Mesodermal cell (in vitro differentiated cells): ENCODE measurements at regions not wholly inside any gene's neighbourhood (a gene's known extent, or its start where the extent isn't known, plus 50 kb on each side); places are given as distances from the start of the nearest gene placed in this dataset.
"Not testable (repeated sequence)": the region's sequence is repeated elsewhere in the genome, so short reads cannot be mapped to it uniquely, and the experiment has no call there.

ENCODE experiments used
- H3K27ac ChIP-seq: 2 replicates; pipeline ENCODE4 v1.7.0; 2013; ENCODE audit warnings: mild to moderate bottlenecking, low read depth, low read length, moderate library complexity; ENCODE audit not compliant: severe bottlenecking
- H3K36me3 ChIP-seq: 2 replicates; pipeline ENCODE4 v1.7.1; 2013; ENCODE audit warnings: mild to moderate bottlenecking, low read length, moderate library complexity; ENCODE audit not compliant: control insufficient read depth, insufficient read depth
- H3K4me1 ChIP-seq: one replicate; pipeline ENCODE4 v1.7.1; 2013; ENCODE audit warnings: mild to moderate bottlenecking, low read length; ENCODE audit not compliant: insufficient read depth, control insufficient read depth, poor library complexity, severe bottlenecking
- H3K4me3 ChIP-seq: 2 replicates; pipeline ENCODE4 v1.7.0; 2013; ENCODE audit warnings: low read length, control low read depth, mild to moderate bottlenecking; ENCODE audit not compliant: insufficient read depth, poor library complexity, severe bottlenecking; ENCODE audit errors: extremely low read depth
- H3K9me3 ChIP-seq: 2 replicates; pipeline ENCODE4 v1.7.1; 2013; ENCODE audit warnings: mild to moderate bottlenecking, low read length, moderate library complexity; ENCODE audit not compliant: control insufficient read depth
- WGBS, 2 experiments: methylation state at CpG; one replicate each; pipeline ENCODE4 v1.1.5; 2013; ENCODE audit warnings: missing lambda C conversion rate in 2 of 2; ENCODE audit not compliant: insufficient coverage in 2 of 2; 5-methylcytosine and 5-hydroxymethylcytosine counted together

DNA sequence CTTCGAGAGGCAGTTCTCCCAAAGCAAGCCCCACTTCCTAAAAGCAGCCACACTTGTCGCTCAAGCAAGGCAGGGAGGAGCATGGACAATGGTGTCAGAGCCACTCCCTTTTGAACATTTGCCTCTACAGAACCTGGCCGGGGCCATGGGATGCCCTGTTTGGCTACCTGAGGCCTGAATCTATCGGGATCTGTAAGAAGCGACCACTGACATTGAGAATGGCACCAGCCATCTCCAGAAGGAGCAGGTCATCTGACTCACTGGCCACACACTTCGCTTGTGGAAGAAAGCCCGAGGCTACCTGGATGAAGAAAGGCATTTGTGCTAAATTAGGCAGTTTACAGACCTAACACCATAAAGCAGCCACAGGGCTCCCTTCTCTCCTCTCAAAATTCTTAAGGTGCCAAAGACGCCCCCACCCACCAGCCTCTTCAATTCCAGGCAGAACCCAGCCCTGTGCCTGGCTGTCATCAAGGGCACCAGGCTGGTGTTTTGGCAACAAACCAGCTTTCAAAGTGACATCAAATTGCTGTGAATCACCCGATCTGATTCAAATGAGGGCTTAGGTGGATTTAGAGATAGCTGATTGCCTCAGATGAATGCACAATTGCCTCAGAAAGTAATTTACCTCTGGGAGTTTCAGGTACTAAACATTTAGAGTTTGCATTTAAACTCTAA, 104.8 kb downstream of the ETS2 start:
- 79 to 84% methylated on average over 7 to 9 of the region's 9 CpGs for WGBS, 2 experiments
- H3K27ac ChIP-seq: no peak overlapping the region

GRCh38 chr21:38909929-38910328, 104.2 kb downstream of the ETS2 start:
- 91 to 97% methylated on average over 3 to 6 of the region's 7 CpGs for WGBS, 2 experiments
- Histone ChIP-seq H3K36me3 (no peaks in the 10 kb centered on the region), H3K4me1 (peaks cover 7% of the 10 kb centered on the region), H3K4me3 (no peak overlapping the region), H3K27ac (no peak overlapping the region), H3K9me3 (no peaks in the 10 kb centered on the region)

More for the DNA sequence above, 104.8 kb downstream of the ETS2 start:
- Histone ChIP-seq H3K9me3 (no peaks in the 10 kb centered on the region), H3K4me1 (peaks cover 8% of the 10 kb centered on the region), H3K4me3 (no peak overlapping the region), H3K36me3 (no peaks in the 10 kb centered on the region)

- Histone ChIP-seq H3K27ac (no peak overlapping the region), H3K9me3 (no peaks in the 10 kb centered on the region), H3K36me3 (no peaks in the 10 kb centered on the region), H3K4me1 (peaks cover 6% of the 10 kb centered on the region), H3K4me3 (no peak overlapping the region)
- 88 to 92% methylated on average over 8 of the region's 8 CpGs for WGBS, 2 experiments
Measured at GRCh38 chr21:38909109-38909508, 103.4 kb downstream of the ETS2 start.

DNA sequence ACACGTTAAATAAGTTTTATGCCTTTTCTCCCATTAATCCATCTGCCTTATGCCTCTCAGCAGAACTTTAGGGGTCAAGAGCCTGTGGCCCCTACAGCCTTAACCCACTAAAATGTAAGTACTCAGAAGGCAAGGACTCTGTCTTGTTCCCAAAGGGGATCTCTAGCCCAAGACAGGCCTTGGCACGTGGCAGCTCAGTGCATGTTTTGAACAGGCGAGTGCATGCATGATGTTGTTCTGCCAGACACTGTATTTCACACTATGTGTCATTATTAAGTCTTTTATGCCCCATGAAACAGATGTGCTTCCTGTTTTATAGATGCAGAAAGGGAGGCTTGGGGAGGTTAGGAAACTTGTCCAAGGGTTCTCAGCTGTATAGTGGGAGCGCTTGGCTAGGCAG, 102.8 kb downstream of the ETS2 start:
- Histone ChIP-seq H3K9me3 (no peaks in the 10 kb centered on the region), H3K27ac (no peak overlapping the region), H3K36me3 (no peaks in the 10 kb centered on the region), H3K4me1 (peaks cover 6% of the 10 kb centered on the region), H3K4me3 (no peak overlapping the region)
- WGBS, 2 experiments: 96% methylated on average over 3 of the region's 4 CpGs

GRCh38 chr21:38905752-38906151, 100.0 kb downstream of the ETS2 start:
- no peaks in the 10 kb centered on the region for H3K9me3 ChIP-seq
- peaks cover 6% of the 10 kb centered on the region for H3K4me1 ChIP-seq
- H3K36me3 ChIP-seq: no peaks in the 10 kb centered on the region
- no peak overlapping the region for H3K4me3 ChIP-seq
- H3K27ac ChIP-seq: no peak overlapping the region
- WGBS, 2 experiments: 91 to 97% methylated on average over 5 of the region's 8 CpGs

- Histone ChIP-seq H3K4me1 (peaks cover 6% of the 10 kb centered on the region), H3K27ac (no peak overlapping the region), H3K9me3 (no peaks in the 10 kb centered on the region), H3K36me3 (no peaks in the 10 kb centered on the region), H3K4me3 (no peak overlapping the region)
- WGBS, 2 experiments: 67% methylated on average over 1 of the region's 4 CpGs; no CpG with 5 or more reads in 1 of the 2 experiments
Measured at GRCh38 chr21:38905328-38905727, 99.6 kb downstream of the ETS2 start.

DNA sequence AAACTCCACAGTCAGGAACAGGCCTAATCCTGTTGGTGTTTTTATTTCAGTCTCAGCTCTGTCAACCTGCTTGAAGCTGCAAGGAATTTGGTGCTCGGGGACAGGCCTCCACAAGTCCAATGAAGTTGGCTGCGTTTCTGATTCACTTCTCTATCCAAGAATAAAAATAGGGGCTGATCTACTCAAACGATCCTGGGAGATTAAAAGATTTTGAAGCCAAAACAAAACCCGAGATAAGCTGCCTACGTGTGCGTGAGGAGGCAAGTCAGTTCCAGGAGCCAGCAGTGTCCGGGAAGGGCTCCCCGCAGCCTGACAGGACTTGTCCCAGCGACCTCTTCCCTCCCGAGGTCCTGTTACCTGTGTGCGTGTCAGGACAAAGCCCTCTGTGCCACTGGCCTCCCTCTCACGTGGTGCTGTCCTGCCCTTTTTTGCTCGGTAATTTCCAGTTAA, 98.0 kb downstream of the ETS2 start:
- no peaks in the 10 kb centered on the region for H3K9me3 ChIP-seq
- no peaks in the 10 kb centered on the region for H3K36me3 ChIP-seq
- H3K27ac ChIP-seq: no peak overlapping the region
- H3K4me1 ChIP-seq: peaks cover 3% of the 10 kb centered on the region
- 80 to 83% methylated on average over 10 to 11 of the region's 13 CpGs for WGBS, 2 experiments
- no peak overlapping the region for H3K4me3 ChIP-seq

GRCh38 chr21:38902608-38903445, 97.1 kb downstream of the ETS2 start:
- no peak overlapping the region for H3K27ac ChIP-seq

GRCh38 chr21:38900499-38900898, 94.8 kb downstream of the ETS2 start:
- no peak overlapping the region for H3K27ac ChIP-seq
- no CpG with 5 or more reads among the region's 2 CpGs for whole genome bisulfite sequencing, 2 experiments
- H3K4me3 ChIP-seq: no peak overlapping the region
- H3K9me3 ChIP-seq: no peaks in the 10 kb centered on the region
- H3K4me1 ChIP-seq: no peaks in the 10 kb centered on the region
- H3K36me3 ChIP-seq: no peaks in the 10 kb centered on the region

More at GRCh38 chr21:38902608-38903445, 97.1 kb downstream of the ETS2 start:
- Histone ChIP-seq H3K4me1 (peaks cover 3% of the 10 kb centered on the region), H3K36me3 (no peaks in the 10 kb centered on the region), H3K9me3 (no peaks in the 10 kb centered on the region), H3K4me3 (no peak overlapping the region)
- WGBS, 2 experiments: 88 to 96% methylated on average over 5 to 7 of the region's 9 CpGs

GRCh38 chr21:38899985-38900384, 94.3 kb downstream of the ETS2 start:
- not testable (repeated sequence) for H3K9me3 ChIP-seq, H3K4me1 ChIP-seq, H3K27ac ChIP-seq, H3K4me3 ChIP-seq, H3K36me3 ChIP-seq
- 100% methylated on average over 2 of the region's 6 CpGs; no CpG with 5 or more reads in 1 of the 2 experiments for WGBS, 2 experiments
